Loucy (cell line): ENCODE measurements at regions not wholly inside any gene's neighbourhood (a gene's known extent, or its start where the extent isn't known, plus 50 kb on each side); places are given as distances from the start of the nearest gene placed in this dataset.
A peak's percentile ranks its signal among the peaks of the same experiment; 100 is the strongest.

Experiments used
- H2AFZ ChIP-seq: fragments of 200-600 bp; sonication (generic); 2 replicates; pipeline ENCODE4 v1.6.0; 2016; ENCODE audit warnings: antibody characterized with exemption, mild to moderate bottlenecking, low read length, moderate library complexity
- H3F3A ChIP-seq: fragments of 200-600 bp; 2 replicates; pipeline ENCODE4 v1.6.0; 2016; ENCODE audit warnings: antibody characterized with exemption, low read depth, mild to moderate bottlenecking
- H3K27me3 ChIP-seq: fragments of 200-600 bp; sonication (generic); 2 replicates; pipeline ENCODE4 v1.6.1; 2014; ENCODE audit warnings: low read length, mild to moderate bottlenecking; ENCODE audit not compliant: insufficient read depth, poor library complexity, severe bottlenecking
- H3K36me3 ChIP-seq: fragments of 200-600 bp; sonication (generic); 2 replicates; pipeline ENCODE4 v1.6.1; 2016; ENCODE audit warnings: low read length; ENCODE audit not compliant: insufficient read depth
- H3K4me1 ChIP-seq: fragments of 200-600 bp; sonication (generic); 2 replicates; pipeline ENCODE4 v1.5.1; 2014; ENCODE audit warnings: low read length, mild to moderate bottlenecking; ENCODE audit not compliant: insufficient read depth, poor library complexity, severe bottlenecking
- H3K4me2 ChIP-seq: fragments of 200-600 bp; sonication (generic); 2 replicates; pipeline ENCODE4 v1.6.0; 2014; ENCODE audit warnings: antibody characterized with exemption, low read length, low read depth, mild to moderate bottlenecking; ENCODE audit not compliant: poor library complexity, severe bottlenecking
- H3K4me3 ChIP-seq: fragments of 200-600 bp; sonication (generic); 2 replicates; pipeline ENCODE4 v1.5.1; 2014; ENCODE audit warnings: low read length, mild to moderate bottlenecking, mixed read lengths; ENCODE audit not compliant: poor library complexity, severe bottlenecking
- H3K79me2 ChIP-seq: fragments of 200-600 bp; sonication (generic); 2 replicates; pipeline ENCODE4 v1.6.1; 2014; ENCODE audit warnings: low read length; ENCODE audit not compliant: insufficient read depth
- H3K9ac ChIP-seq: fragments of 200-600 bp; sonication (generic); 2 replicates; pipeline ENCODE4 v1.6.0; 2014; ENCODE audit warnings: mild to moderate bottlenecking, low read depth, low read length, moderate library complexity; ENCODE audit not compliant: poor library complexity, severe bottlenecking
- H3K9me2 ChIP-seq: fragments of 200-600 bp; sonication (generic); replicated peaks from 2 replicates; pipeline ENCODE4 v1.6.1; 2016; ENCODE audit warnings: low read depth, low read length, mixed read lengths
- H3K9me3 ChIP-seq: fragments of 200-600 bp; sonication (generic); 2 replicates; pipeline ENCODE4 v1.6.1; 2014; ENCODE audit warnings: mild to moderate bottlenecking, antibody characterized with exemption, low read length, low read depth; ENCODE audit not compliant: insufficient read depth
- H4K20me1 ChIP-seq: fragments of 200-600 bp; sonication (generic); 2 replicates; pipeline ENCODE4 v1.6.0; 2014; ENCODE audit warnings: antibody characterized with exemption, low read length, mild to moderate bottlenecking; ENCODE audit not compliant: insufficient read depth, poor library complexity, severe bottlenecking
- CTCF ChIP-seq: fragments of 200-600 bp; sonication (generic); conservative IDR thresholded peaks from 2 replicates; pipeline ENCODE4 v1.5.1; 2014; ENCODE audit warnings: mild to moderate bottlenecking, antibody characterized with exemption, low read length
- EZH2phosphoT487 ChIP-seq: fragments of 200-600 bp; IDR thresholded peaks from 2 replicates; pipeline ENCODE4 v1.6.1; 2018; ENCODE audit warnings: antibody characterized with exemption, mild to moderate bottlenecking, moderate library complexity, borderline replicate concordance

GRCh38 chr2:186909095-186909494 lies 60.1 kb upstream of the ZSWIM2 start:
- H3K4me3 ChIP-seq: no peak overlapping the region
- H2AFZ ChIP-seq: peak overlapping the region; percentile 82
- no peaks in the 10 kb centered on the region for H3K27me3 ChIP-seq
- H3K36me3 ChIP-seq: no peaks in the 10 kb centered on the region
- no peaks in the 10 kb centered on the region for H4K20me1 ChIP-seq
- H3K4me1 ChIP-seq: peaks cover 15% of the 10 kb centered on the region
- no peaks in the 10 kb centered on the region for H3K9me3 ChIP-seq
- H3K9me2 ChIP-seq: no peaks in the 10 kb centered on the region
- no peak for TF ChIP-seq CTCF
- TF ChIP-seq EZH2phosphoT487: no peak
- H3K4me2 ChIP-seq: peak overlapping the region; percentile 0
- no peaks in the 10 kb centered on the region for H3K79me2 ChIP-seq
- no peak overlapping the region for H3K9ac ChIP-seq
- no peaks in the 10 kb centered on the region for H3F3A ChIP-seq

GRCh38 chr2:186907897-186908296 lies 58.9 kb upstream of the ZSWIM2 start:
- H4K20me1 ChIP-seq: no peaks in the 10 kb centered on the region
- H3K9ac ChIP-seq: no peak overlapping the region
- no peak overlapping the region for H3K4me3 ChIP-seq
- no peak overlapping the region for H3K4me2 ChIP-seq
- no peaks in the 10 kb centered on the region for H3K9me3 ChIP-seq
- no peak for TF ChIP-seq EZH2phosphoT487
- TF ChIP-seq CTCF: no peak
- H3K9me2 ChIP-seq: no peaks in the 10 kb centered on the region
- peak overlapping the region; percentile 82; the same call in 1 of the 2 replicates for H2AFZ ChIP-seq
- H3F3A ChIP-seq: no peaks in the 10 kb centered on the region
- H3K79me2 ChIP-seq: no peaks in the 10 kb centered on the region
- peaks cover 15% of the 10 kb centered on the region for H3K4me1 ChIP-seq
- H3K27me3 ChIP-seq: no peaks in the 10 kb centered on the region
- H3K36me3 ChIP-seq: no peaks in the 10 kb centered on the region

GRCh38 chr2:186903216-186903615 lies 54.2 kb upstream of the ZSWIM2 start:
- Histone ChIP-seq H3K4me1 (no peaks in the 10 kb centered on the region), H3K79me2 (no peaks in the 10 kb centered on the region), H3K27me3 (no peaks in the 10 kb centered on the region), H4K20me1 (no peaks in the 10 kb centered on the region), H3K9me3 (no peaks in the 10 kb centered on the region), H3K4me2 (no peak overlapping the region), H3K4me3 (no peak overlapping the region), H3K36me3 (no peaks in the 10 kb centered on the region), H3F3A (no peaks in the 10 kb centered on the region), H2AFZ (no peak overlapping the region), H3K9ac (no peak overlapping the region), H3K9me2 (no peaks in the 10 kb centered on the region)
- TF ChIP-seq EZH2phosphoT487 (no peak), CTCF (peak; percentile 65)
